Panc1 (cell line): ENCODE measurements at regions not wholly inside any gene's neighbourhood (a gene's known extent, or its start where the extent isn't known, plus 50 kb on each side); places are given as distances from the start of the nearest gene placed in this dataset.

Source experiments
- ATAC-seq: fragments of 200-7000 bp; cut with Tn5 transposase; 2 replicates; pipeline ENCODE4 v1.9.1; 2020; ENCODE audit warnings: mild to moderate bottlenecking, moderate library complexity
- BruUV-seq: library from RNA; stranded (reverse); fragments of 400-500 nt; replicated peaks from 2 replicates; lab custom pipeline; 2021; lab: Mats Ljungman, UMichigan
- CTCF ChIA-PET: fragments of 300-600 bp; sonication (Branson Sonifier 250); formaldehyde crosslinking; loops from one replicate; lab custom pipeline; 2022; ENCODE audit warnings: antibody characterized with exemption; lab: Charles Lee
- POLR2A ChIA-PET: fragments of 300-600 bp; sonication (Branson Sonifier 250); formaldehyde crosslinking; loops from one replicate; lab custom pipeline; 2022; ENCODE audit warnings: antibody characterized with exemption; lab: Charles Lee
- DNase-seq: peaks from one replicate; pipeline ENCODE4 v3.0.0-alpha.2; 2010; ENCODE audit warnings: low read depth, low spot score
- H3K27ac ChIP-seq: 2 replicates; pipeline ENCODE4 v1.5.1; 2011; ENCODE audit warnings: mild to moderate bottlenecking, low read length, inconsistent platforms
- H3K27me3 ChIP-seq: fragments of 200-500 bp; sonication (Bioruptor generic); 2 replicates; pipeline ENCODE4 v1.6.0; 2014; ENCODE audit warnings: low read length, inconsistent platforms; ENCODE audit not compliant: control insufficient read depth, insufficient read depth
- H3K36me3 ChIP-seq: fragments of 200-500 bp; sonication (Bioruptor generic); 2 replicates; pipeline ENCODE4 v1.5.1; 2014; ENCODE audit warnings: inconsistent platforms, mild to moderate bottlenecking, low read length, moderate library complexity; ENCODE audit not compliant: control insufficient read depth, insufficient read depth
- H3K4me1 ChIP-seq: 2 replicates; pipeline ENCODE4 v1.5.1; 2011; ENCODE audit warnings: inconsistent platforms, mild to moderate bottlenecking, low read length, moderate library complexity; ENCODE audit not compliant: control insufficient read depth, insufficient read depth
- H3K4me3 ChIP-seq, 2 experiments: 2 replicates each; pipeline ENCODE4 v1.5.1; 2011 to 2012; ENCODE audit warnings: low read depth in 2 of 2, low read length in 2 of 2, mild to moderate bottlenecking in 2 of 2, inconsistent platforms in 1 of 2, moderate library complexity in 1 of 2
- H3K9me3 ChIP-seq: fragments of 200-500 bp; sonication (Bioruptor generic); 2 replicates; pipeline ENCODE4 v1.5.1; 2014; ENCODE audit warnings: low read depth, mild to moderate bottlenecking, inconsistent platforms, low read length, moderate library complexity; ENCODE audit not compliant: control insufficient read depth, insufficient read depth
- POLR2AphosphoS5 ChIP-seq: IDR thresholded peaks from 2 replicates; pipeline ENCODE4 v1.6.1; 2012; ENCODE audit warnings: mild to moderate bottlenecking, low read depth, low read length, moderate library complexity
- SIN3A ChIP-seq: IDR thresholded peaks from 2 replicates; pipeline ENCODE4 v1.6.1; 2012; ENCODE audit warnings: low read depth, mild to moderate bottlenecking, low read length, moderate library complexity, borderline replicate concordance; ENCODE audit not compliant: insufficient read depth
- TCF7L2 ChIP-seq: IDR thresholded peaks from 2 replicates; pipeline ENCODE4 v1.6.1; 2011; ENCODE audit warnings: mild to moderate bottlenecking, low read depth, low read length, inconsistent platforms
- in situ Hi-C: cut with HindIII; loops from 2 replicates; pipeline ENCODE4 v1.10.0; 2016; ENCODE audit warnings: low sequenced_read_pairs, low pct_unique_long_range_greater_than_20kb
- intact Hi-C: fragments of 100-400 bp; cut with micrococcal nuclease; formaldehyde crosslinking; loops from one replicate; pipeline ENCODE4 v1.10.0; 2022; ENCODE audit not compliant: unreplicated experiment
- TF ChIP-seq, protein P1 (sequence below): fragments of 450-650 bp; IDR thresholded peaks from 2 replicates; pipeline ENCODE4 v1.5.1; 2017; ENCODE audit warnings: mild to moderate bottlenecking
- TF ChIP-seq, protein P2 (sequence below), 2 experiments: IDR thresholded peaks; 2 replicates each; pipeline ENCODE4 v1.6.1; 2011 to 2012; ENCODE audit warnings: low read depth in 2 of 2, control low read depth in 1 of 2, low read length in 1 of 2, mild to moderate bottlenecking in 1 of 2, moderate library complexity in 1 of 2; ENCODE audit not compliant: insufficient read depth in 1 of 2

DNA sequence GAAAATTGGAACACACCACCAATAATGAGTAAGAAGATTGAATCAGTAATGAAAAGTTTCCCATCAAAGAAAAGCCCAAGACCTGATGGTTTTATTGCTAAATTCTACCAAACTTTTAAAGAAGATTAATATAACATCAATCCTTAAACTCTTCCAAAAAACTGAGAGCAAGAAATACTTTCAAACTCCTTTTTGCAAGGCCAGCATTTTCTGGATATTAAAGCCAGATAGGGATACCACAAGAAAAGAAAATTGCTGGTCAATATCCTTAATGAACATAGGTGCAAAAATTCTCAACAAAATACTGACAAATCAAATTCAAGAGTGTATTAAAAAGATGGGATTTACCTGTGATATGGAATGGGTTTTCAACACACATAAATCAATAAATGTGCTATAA is 484.6 kb downstream of the ANKRD50 start:
- no TSS peak for BruUV-seq
- Histone ChIP-seq H3K27me3 (no peaks in the 10 kb centered on the region), H3K4me1 (no peaks in the 10 kb centered on the region), H3K36me3 (no peaks in the 10 kb centered on the region), H3K27ac (no peak overlapping the region), H3K9me3 (no peaks in the 10 kb centered on the region; the same call in 1 of the 2 replicates), H3K4me3 (no peak overlapping the region)
- ChIA-PET CTCF (no interaction called here), POLR2A (no interaction called here)
- DNase-seq (no peak), ATAC-seq (no peak)
- intact Hi-C loops (no loop called here), in situ Hi-C loops (no loop called here)
- TF ChIP-seq POLR2AphosphoS5 (no peak), SIN3A (no peak), TCF7L2 (no peak)
- TF ChIP-seq, protein P1, sequence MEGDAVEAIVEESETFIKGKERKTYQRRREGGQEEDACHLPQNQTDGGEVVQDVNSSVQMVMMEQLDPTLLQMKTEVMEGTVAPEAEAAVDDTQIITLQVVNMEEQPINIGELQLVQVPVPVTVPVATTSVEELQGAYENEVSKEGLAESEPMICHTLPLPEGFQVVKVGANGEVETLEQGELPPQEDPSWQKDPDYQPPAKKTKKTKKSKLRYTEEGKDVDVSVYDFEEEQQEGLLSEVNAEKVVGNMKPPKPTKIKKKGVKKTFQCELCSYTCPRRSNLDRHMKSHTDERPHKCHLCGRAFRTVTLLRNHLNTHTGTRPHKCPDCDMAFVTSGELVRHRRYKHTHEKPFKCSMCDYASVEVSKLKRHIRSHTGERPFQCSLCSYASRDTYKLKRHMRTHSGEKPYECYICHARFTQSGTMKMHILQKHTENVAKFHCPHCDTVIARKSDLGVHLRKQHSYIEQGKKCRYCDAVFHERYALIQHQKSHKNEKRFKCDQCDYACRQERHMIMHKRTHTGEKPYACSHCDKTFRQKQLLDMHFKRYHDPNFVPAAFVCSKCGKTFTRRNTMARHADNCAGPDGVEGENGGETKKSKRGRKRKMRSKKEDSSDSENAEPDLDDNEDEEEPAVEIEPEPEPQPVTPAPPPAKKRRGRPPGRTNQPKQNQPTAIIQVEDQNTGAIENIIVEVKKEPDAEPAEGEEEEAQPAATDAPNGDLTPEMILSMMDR, result no peak
- TF ChIP-seq, protein P2, sequence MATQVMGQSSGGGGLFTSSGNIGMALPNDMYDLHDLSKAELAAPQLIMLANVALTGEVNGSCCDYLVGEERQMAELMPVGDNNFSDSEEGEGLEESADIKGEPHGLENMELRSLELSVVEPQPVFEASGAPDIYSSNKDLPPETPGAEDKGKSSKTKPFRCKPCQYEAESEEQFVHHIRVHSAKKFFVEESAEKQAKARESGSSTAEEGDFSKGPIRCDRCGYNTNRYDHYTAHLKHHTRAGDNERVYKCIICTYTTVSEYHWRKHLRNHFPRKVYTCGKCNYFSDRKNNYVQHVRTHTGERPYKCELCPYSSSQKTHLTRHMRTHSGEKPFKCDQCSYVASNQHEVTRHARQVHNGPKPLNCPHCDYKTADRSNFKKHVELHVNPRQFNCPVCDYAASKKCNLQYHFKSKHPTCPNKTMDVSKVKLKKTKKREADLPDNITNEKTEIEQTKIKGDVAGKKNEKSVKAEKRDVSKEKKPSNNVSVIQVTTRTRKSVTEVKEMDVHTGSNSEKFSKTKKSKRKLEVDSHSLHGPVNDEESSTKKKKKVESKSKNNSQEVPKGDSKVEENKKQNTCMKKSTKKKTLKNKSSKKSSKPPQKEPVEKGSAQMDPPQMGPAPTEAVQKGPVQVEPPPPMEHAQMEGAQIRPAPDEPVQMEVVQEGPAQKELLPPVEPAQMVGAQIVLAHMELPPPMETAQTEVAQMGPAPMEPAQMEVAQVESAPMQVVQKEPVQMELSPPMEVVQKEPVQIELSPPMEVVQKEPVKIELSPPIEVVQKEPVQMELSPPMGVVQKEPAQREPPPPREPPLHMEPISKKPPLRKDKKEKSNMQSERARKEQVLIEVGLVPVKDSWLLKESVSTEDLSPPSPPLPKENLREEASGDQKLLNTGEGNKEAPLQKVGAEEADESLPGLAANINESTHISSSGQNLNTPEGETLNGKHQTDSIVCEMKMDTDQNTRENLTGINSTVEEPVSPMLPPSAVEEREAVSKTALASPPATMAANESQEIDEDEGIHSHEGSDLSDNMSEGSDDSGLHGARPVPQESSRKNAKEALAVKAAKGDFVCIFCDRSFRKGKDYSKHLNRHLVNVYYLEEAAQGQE (IDR thresholded peaks at IDR 0.05; ENCODE audit: insufficient read depth in 1 of 2, low read depth in 2 of 2, low read length in 1 of 2), result no peak

DNA sequence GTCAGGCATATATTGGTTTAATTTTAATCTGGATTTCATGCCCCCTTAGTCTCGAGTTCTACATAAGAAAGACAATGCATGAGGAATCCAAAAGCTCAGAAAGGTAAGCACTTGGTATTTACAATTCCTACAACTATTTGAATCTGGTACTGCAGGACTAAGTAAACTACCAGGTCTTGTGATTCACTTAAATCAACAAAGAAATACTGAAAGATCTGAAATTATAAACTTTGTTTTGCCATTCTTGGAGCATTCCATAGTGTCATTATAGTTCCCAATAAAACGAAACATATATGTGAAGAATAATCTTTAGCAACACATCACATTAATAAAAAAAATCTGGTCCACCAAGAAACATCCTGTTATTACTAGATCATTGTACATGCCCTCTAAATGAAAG is 482.3 kb downstream of the ANKRD50 start:
- no peaks in the 10 kb centered on the region for H3K4me1 ChIP-seq
- H3K27me3 ChIP-seq, result no peaks in the 10 kb centered on the region
- DNase-seq (no peak), ATAC-seq (no peak)
- H3K4me3 ChIP-seq, result no peak overlapping the region
- no peak overlapping the region for H3K27ac ChIP-seq
- POLR2A ChIA-PET, result no interaction called here
- H3K36me3 ChIP-seq, result no peaks in the 10 kb centered on the region
- intact Hi-C loops, result no loop called here
- BruUV-seq, result no TSS peak
- TF ChIP-seq, protein P2 (IDR thresholded peaks at IDR 0.05; ENCODE audit: insufficient read depth in 1 of 2, low read depth in 2 of 2, low read length in 1 of 2), result no peak
- TF ChIP-seq TCF7L2 (no peak), POLR2AphosphoS5 (no peak), SIN3A (no peak)
- TF ChIP-seq, protein P1, result no peak
- in situ Hi-C loops, result no loop called here
- no peaks in the 10 kb centered on the region; the same call in 1 of the 2 replicates for H3K9me3 ChIP-seq
- CTCF ChIA-PET, result no interaction called here
